EL (cell line): ENCODE measurements at regions not wholly inside any gene's neighbourhood (a gene's known extent, or its start where the extent isn't known, plus 50 kb on each side); places are given as distances from the start of the nearest gene placed in this dataset.
"Not testable (repeated sequence)": the region's sequence is repeated elsewhere in the genome, so short reads cannot be mapped to it uniquely, and the experiment has no call there.

Experiments used
- DNase-seq: peaks from one replicate; pipeline ENCODE4 v3.0.0-alpha.2; 2016

DNA sequence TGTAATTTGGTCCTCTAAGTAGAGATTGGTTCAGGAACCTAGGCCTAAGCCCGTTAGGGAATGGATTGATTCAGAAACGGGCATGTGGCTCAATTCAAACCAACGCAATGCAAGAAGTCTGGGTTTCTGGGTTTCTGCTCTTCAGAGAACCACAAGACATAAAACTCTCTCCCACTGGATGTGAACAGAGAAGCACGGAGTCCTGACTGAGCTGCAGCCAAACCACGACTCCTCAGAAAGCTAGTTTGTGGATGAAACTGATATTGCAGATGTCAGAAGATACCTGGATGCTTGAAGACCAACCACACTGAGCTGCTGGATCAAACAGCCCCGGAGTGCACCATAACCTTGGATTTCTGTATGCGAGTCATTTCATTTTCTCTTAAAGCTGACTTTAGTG lies 50.0 kb downstream of the SOD2 start:
- DNase-seq, result no peak

DNA sequence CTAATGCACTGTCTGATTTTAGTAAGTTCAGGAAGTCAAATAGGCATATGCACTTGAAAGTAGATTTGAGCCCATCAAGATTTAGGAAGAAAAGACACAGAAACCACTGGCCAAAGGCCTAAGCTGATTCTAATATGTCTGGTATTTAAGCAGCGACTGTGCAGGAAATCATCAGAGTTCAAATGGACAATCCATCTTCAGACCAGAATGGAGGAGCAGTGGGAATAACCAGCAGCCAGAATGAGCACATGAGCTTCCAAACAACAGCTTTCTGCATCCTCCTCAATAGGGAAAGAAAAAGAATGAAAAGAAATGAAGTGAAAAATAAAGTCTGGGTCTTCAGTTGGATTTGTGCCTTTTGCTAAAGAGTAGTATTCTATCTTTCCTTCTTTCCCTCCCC lies 50.6 kb downstream of the SOD2 start:
- no peak for DNase-seq

GRCh38 chr6:159640722-159641482 lies 52.1 kb downstream of the SOD2 start:
- DNase-seq, result no peak

DNA sequence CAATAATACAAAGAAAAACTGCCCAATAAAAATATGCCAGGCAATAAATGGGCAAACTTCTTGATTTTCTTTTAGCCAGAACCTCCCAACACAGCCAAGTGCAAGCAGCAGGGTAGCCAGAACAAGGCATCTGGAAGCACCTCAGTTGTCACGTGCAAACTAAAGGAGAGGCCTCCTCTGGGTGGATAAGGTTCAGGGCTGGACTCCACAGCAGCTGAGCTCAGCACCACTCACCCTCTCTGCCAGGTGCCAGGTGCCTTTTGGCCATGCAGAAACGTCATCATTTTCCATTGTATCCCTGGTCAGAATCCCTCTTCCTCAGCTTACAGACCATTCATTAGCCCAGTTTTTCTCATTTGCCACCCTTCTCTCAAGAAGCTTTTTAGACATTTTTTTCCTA lies 52.7 kb downstream of the SOD2 start:
- no peak for DNase-seq

DNA sequence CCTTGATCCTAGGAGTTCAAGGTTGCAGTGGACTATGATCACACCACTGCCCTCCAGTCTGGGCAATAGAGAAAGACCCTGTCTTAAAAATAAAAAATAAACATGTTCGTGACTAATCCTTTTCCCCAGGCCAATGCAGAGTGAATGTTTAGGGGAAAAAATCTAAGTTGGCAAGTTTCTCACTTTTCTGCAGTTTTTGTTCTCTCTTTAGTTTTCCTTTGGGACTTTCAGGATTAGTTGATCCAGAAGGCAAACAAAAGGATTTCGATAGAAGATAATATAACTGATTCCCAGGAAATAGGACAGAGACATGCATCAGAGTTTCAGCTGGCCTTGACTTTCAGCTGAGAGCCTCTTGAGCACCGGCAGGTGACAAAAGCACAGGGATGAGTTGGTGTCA lies 53.3 kb downstream of the SOD2 start:
- DNase-seq, result no peak

DNA sequence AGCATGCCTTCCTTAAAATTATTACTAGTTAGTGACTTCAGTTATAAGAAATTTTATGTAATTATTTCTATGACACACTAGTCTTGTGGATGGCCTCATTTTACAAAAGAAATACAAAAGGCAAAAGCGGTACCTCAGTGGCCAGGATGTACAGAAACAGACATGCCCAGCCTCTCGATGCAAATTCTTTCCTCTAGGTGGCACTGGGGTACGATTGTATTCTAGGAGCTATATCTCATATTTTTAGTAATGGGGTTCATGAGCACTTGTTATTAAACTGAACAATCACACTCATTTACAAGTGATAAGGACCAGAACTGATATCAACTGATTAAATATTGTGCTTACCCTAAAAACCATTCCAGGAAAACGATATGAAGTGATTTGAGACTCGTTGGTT lies 59.8 kb downstream of the SOD2 start:
- peak; percentile 39 for DNase-seq

- DNase-seq, result no peak
These were observed 61.2 kb downstream of the SOD2 start for GRCh38 chr6:159631886-159632285.

DNA sequence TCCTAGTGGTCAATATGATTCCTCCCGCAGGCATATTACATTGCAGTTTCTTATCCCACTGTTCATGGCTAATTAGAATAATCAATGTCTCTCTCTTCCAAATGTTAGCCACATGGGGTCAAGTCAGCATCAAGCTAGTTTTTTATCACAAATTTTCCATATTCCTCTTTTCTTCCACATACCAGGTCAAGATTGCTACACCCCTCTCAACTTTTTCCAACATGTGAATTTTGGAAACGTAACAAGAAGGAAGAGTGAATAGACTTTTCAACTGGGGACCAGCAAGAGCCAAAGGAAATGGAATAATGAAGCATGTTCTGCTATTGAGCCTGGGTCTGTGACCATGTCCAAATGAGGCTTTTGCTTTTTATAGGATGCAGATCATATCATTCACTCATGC lies 65.1 kb downstream of the SOD2 start:
- no peak for DNase-seq

GRCh38 chr6:159626506-159626905 lies 66.5 kb downstream of the SOD2 start:
- DNase-seq, result not testable (repeated sequence)

DNA sequence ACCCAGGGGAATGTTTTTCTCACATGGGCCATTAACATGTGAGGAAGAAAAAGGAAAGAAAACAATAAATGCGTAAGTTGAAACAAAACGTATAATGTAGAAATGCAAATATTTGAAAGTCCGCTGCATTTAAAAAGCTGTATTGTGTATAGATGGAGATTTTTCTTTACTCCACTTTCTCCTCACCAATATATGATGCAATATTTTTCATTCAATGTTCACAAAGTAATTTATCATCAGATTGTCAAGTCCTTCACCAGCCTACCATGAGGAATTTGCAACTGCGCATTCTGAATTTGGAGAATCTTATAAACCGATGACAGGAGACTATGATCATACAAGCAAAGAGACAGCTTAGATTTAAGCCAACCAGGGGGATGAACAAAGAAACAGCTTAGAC lies 69.9 kb downstream of the SOD2 start:
- no peak for DNase-seq

DNA sequence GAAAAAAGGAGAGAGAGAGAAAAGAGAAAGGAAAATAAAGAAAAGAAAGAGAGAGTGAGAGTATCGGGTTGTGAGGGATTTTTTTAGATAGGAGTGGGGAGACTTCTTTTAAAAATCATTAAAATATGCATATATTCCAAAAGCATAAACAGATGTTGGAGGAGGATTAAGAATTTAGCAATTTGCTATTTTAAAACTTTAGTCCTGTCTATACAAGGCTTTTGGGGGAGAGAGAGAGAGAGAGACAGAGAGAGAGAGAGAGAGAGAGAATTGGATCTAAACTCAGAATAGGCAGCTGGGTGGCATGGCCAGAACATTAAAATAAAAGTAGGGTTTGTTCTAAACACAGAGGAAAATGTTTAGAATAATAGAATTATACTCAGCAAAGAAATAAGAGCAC lies 72.1 kb downstream of the SOD2 start:
- no peak for DNase-seq

DNA sequence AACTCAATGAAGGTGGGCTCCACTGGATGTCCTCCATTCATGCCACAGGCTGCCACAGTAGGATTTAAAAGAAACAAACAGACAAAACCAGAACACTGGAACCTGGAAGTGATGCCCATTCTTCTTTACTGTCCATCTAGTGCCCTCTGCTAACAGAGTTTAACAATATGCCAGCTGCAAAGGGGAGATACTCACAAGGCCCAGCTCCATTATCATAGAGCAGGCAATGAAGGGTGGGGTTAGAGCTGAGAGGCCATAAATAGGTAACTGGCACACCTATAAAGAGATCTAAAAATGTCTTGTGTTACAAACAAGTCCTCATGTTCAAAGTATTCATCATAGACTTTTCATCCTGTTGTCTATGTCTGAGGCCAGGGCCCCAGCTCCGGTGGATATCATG lies 75.6 kb downstream of the SOD2 start:
- no peak for DNase-seq

- DNase-seq, result no peak
These were observed 76.6 kb downstream of the SOD2 start for GRCh38 chr6:159616456-159616855.

DNA sequence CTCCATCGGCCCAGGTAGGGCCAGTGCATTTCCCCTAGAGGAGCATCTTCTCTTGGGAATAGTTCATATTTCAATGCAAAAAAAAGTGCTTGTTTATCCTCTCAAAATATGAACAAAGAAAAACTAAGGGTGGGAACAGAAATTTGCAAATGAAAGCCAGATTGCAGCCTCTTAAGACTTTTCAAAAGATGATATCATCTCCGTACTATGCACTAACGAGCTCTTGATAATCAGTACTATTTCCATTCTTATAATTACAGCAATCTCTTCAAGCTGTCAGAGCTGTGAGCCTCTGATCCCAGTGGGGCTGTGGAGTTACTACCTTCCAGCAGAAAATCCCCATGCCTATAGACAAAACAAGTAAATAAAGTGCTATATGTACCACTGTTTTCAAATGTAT lies 77.1 kb downstream of the SOD2 start:
- DNase-seq, result no peak

- no peak for DNase-seq
These were observed 82.2 kb downstream of the SOD2 start for GRCh38 chr6:159610881-159611280.

DNA sequence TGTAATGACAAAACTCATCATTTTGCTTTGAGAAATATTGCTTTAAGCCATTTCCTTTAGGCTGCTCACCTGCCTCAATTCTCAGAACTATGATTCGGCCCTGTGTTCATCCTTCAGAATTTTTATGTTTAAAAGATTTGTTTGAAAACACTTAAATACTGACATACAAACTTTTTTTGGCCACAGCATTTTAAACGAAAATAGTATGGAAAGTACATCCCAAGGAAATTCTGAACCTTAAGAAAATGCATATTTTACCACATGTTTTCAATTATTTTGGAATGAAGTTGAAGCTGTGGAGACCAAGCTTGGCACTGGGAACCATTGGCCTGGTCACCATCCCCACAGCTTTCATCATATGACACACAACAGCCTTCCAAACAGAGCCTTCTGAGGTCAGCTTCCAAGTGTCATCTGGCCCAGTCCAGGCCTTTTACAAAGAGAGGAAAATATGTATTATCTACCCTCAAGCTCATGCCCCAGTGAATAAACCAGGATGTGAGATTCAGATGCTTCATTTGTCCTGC lies 83.3 kb downstream of the SOD2 start:
- no peak for DNase-seq

DNA sequence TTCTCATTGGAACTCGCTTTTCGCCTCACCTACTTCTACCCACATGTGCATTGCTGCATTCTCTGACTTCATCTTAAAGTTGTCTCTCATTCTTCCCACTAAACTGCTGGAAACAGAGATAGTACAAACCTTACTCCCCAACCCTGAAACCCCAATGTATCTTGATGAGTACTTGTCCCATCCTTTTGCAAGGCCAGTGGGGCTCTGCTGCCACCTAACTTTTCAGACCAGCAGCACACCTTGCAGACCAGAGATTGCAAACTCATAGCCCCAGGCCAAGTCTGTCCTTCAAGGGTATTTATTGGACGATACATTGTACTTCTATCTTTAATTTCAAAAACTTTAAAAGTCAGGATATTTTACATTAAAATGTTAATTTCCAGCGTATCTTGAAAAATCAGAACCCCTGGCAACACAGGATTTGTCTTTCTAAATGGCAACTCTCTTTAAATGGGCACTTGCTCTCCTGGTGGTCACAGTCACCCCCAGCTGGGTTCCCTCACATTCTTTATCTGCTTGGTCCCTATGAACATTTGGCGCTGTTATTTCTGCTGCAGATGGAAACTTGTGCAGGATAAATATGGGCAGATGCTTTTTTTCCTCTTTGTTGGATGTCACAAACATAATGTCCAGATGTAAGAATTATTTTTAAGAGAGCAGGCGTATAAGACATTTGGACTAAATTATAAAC lies 83.9 kb downstream of the SOD2 start:
- peak; percentile 45 for DNase-seq

DNA sequence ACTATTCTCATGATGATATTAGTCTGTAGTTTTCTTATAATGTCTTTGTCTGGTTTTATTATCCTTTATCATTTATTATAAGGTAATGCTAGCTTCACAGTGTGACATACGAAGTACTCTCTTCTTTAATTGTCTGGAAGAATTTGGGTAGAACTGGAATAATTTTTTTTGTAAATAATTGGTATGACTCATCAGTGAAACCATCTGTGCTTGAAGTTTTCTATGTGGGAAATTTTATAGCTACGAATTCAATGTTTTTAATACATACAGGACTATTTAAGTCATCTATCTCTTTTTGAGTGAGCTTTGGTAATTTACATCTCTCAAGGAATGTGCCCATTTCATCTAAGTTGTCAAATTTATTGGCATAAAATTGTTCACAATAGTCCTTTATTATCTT lies 86.3 kb downstream of the SOD2 start:
- peak; percentile 6 for DNase-seq

DNA sequence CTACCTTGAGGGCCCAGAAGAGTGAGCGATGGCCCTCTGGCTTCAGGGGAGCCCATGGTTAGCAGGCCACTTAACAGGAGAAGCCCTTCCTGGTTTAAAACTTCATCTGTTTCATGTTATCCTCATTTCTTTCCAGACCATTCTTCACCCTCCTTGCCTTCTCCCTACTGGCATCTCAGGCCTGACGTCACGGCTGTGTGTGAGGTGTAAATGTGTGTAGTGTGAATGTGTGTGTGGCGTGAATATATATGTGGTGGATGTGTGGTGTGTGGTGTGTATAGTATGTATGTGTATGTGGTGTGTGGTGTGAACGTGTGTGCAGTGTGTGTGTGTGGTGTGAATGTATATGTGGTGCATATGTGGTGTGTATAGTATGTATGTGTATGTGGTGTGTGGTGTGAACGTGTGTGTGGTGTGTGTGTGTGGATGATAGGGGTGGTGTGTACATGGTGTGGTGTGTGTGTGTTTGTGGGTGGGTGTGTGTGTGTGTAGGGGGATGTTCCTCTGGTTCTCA lies 88.5 kb downstream of the SOD2 start:
- no peak for DNase-seq

GRCh38 chr6:159602431-159603041 lies 90.5 kb downstream of the SOD2 start:
- DNase-seq, result no peak

GRCh38 chr6:159601211-159601610 lies 91.8 kb downstream of the SOD2 start:
- DNase-seq, result no peak

DNA sequence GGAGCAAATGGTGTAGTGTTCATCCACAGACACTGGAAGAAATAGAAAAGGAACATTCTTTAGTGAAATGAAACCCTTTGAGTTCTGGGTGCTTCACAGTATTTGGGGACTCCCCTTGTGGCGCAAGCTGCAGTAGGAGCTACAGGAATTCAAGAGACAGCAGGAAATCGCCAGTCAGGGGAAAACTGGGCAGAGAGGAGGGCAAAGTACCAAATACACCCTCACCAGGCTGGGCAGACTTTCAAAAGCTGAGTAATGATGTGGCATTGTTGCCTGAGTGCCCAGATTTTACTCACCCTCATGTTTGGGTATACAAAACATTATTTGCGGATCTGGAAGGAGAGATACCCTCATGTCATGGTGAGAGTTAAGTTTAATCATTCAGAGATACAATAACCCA lies 97.9 kb downstream of the SOD2 start:
- DNase-seq, result peak; percentile 76

- DNase-seq, result peak; percentile 76
These were observed 98.3 kb downstream of the SOD2 start for GRCh38 chr6:159594750-159595117.
